ENCODE measurements at regions not wholly inside any gene's neighbourhood (a gene's known extent, or its start where the extent isn't known, plus 50 kb on each side); places are given as distances from the start of the nearest gene placed in this dataset.

GRCh38 chr7:17247357-17247756, 51.1 kb upstream of the AHR start:
- Histone ChIP-seq H3K23ac (ENCODE audit: insufficient read length, low read depth, low read length) (no peak overlapping the region), H4K20me1 (ENCODE audit: control insufficient read depth, insufficient read depth, insufficient read length) (no peaks in the 10 kb centered on the region), H3T11ph (ENCODE audit: low read length) (no peak overlapping the region), H4K5ac (ENCODE audit: insufficient read length, low read depth, low read length) (no peak overlapping the region), H3K9ac (ENCODE audit: extremely low read depth, insufficient read length, low read length) (no peak overlapping the region), H4K91ac (ENCODE audit: insufficient read length, low read depth, low read length) (no peak overlapping the region), H4K8ac (replicated peaks; ENCODE audit: insufficient read length, low read depth, low read length) (no peak overlapping the region), H3K27ac (ENCODE audit: insufficient read length, low read depth, low read length) (no peak overlapping the region), H3K9me3 (ENCODE audit: control insufficient read depth, low read depth, low read length) (no peaks in the 10 kb centered on the region), H3K4me2 (ENCODE audit: insufficient read depth, insufficient read length, low read length) (no peak overlapping the region), H3K4ac (ENCODE audit: low read depth, low read length) (no peak overlapping the region), H2AFZ (ENCODE audit: low read length) (no peak overlapping the region), H2AK5ac (ENCODE audit: insufficient read length, low read length) (no peak overlapping the region), H3K56ac (ENCODE audit: insufficient read length, low read depth, low read length) (no peak overlapping the region), H2BK5ac (ENCODE audit: insufficient read length, low read length) (no peak overlapping the region), H3K14ac (ENCODE audit: insufficient read depth, low read length) (no peak overlapping the region), H2BK15ac (ENCODE audit: low read depth, low read length) (no peak overlapping the region), H3K27me3 (ENCODE audit: insufficient read depth, low read length) (no peaks in the 10 kb centered on the region), H3K79me2 (ENCODE audit: insufficient read depth, low read length) (no peaks in the 10 kb centered on the region), H2BK120ac (ENCODE audit: low read depth, low read length, poor library complexity, severe bottlenecking) (no peak overlapping the region), H3K18ac (ENCODE audit: insufficient read length, low read depth, low read length) (no peak overlapping the region), H2BK12ac (ENCODE audit: insufficient read length, low read depth, low read length) (no peak overlapping the region), H2BK20ac (ENCODE audit: low read depth, low read length, poor library complexity, severe bottlenecking) (no peak overlapping the region), H3K79me1 (ENCODE audit: insufficient read depth, low read depth, low read length, poor library complexity, severe bottlenecking) (no peaks in the 10 kb centered on the region), H3K23me2 (ENCODE audit: insufficient read length, low read depth, low read length, poor library complexity, severe bottlenecking) (no peaks in the 10 kb centered on the region), H3K4me1 (ENCODE audit: insufficient read depth, low read length) (no peaks in the 10 kb centered on the region)
- H3K27me3 Mint-ChIP-seq (ENCODE audit: low read depth) = no peaks in the 10 kb centered on the region
- no peak for DNase-seq
- TF ChIP-seq CTCF (conservative IDR thresholded peaks at IDR 0.05) = no peak
- H3K36me3 Mint-ChIP-seq (ENCODE audit: insufficient read depth in 1 of 3, low read depth in 3 of 3) = no peaks in the 10 kb centered on the region
- peak overlapping the region in 1 of 3 experiments; percentile 29; a peak in 1 of 7 replicates for H3K27ac Mint-ChIP-seq
- H3K4me3 Mint-ChIP-seq = no peak overlapping the region
- no CpG with 5 or more reads among the region's 6 CpGs for WGBS (ENCODE audit: extremely low coverage, insufficient read length, low lambda C conversion rate)
- peaks cover 0 to under 1% of the 10 kb centered on the region in 2 experiments; a peak in 1 of 5 replicates for H3K9me3 Mint-ChIP-seq
- peaks cover 5 to 6% of the 10 kb centered on the region in 2 experiments; a peak in 3 of 4 replicates for H3K4me1 Mint-ChIP-seq
